ENCODE measurements at regions not wholly inside any gene's neighbourhood (a gene's known extent, or its start where the extent isn't known, plus 50 kb on each side); places are given as distances from the start of the nearest gene placed in this dataset.

GRCh38 chr12:22967171-22967570 is 342.2 kb downstream of the ETNK1 start:
- H3K36me3 ChIP-seq (replicated peaks in 1 of 2; ENCODE audit: insufficient read depth in 1 of 2, low read depth in 2 of 2): no peaks in the 10 kb centered on the region
- no peaks in the 10 kb centered on the region for H3K9me3 ChIP-seq
- no peak overlapping the region for H3K27ac ChIP-seq
- no peak overlapping the region for H3K4me3 ChIP-seq
- TF ChIP-seq POLR2A (IDR thresholded peaks at IDR 0.05): no peak
- TF ChIP-seq, protein P1, sequence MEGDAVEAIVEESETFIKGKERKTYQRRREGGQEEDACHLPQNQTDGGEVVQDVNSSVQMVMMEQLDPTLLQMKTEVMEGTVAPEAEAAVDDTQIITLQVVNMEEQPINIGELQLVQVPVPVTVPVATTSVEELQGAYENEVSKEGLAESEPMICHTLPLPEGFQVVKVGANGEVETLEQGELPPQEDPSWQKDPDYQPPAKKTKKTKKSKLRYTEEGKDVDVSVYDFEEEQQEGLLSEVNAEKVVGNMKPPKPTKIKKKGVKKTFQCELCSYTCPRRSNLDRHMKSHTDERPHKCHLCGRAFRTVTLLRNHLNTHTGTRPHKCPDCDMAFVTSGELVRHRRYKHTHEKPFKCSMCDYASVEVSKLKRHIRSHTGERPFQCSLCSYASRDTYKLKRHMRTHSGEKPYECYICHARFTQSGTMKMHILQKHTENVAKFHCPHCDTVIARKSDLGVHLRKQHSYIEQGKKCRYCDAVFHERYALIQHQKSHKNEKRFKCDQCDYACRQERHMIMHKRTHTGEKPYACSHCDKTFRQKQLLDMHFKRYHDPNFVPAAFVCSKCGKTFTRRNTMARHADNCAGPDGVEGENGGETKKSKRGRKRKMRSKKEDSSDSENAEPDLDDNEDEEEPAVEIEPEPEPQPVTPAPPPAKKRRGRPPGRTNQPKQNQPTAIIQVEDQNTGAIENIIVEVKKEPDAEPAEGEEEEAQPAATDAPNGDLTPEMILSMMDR (IDR thresholded peaks at IDR 0.05): no peak
- DNase-seq (no peak), ATAC-seq (no peak)
- intact Hi-C loops (cut with DNase I): no loop called here
- H3K4me1 ChIP-seq: no peaks in the 10 kb centered on the region
- H3K27me3 ChIP-seq: no peaks in the 10 kb centered on the region

- Histone ChIP-seq H3K9me3 (no peaks in the 10 kb centered on the region), H3K4me3 (no peak overlapping the region), H3K4me1 (no peaks in the 10 kb centered on the region), H3K27ac (no peak overlapping the region), H3K36me3 (replicated peaks in 1 of 2; ENCODE audit: insufficient read depth in 1 of 2, low read depth in 2 of 2) (no peaks in the 10 kb centered on the region), H3K27me3 (no peaks in the 10 kb centered on the region)
- intact Hi-C loops (cut with DNase I): no loop called here
- TF ChIP-seq POLR2A (IDR thresholded peaks at IDR 0.05): no peak
- TF ChIP-seq, protein P1 (IDR thresholded peaks at IDR 0.05): no peak
- 52 to 65% methylated on average over 4 of the region's 4 CpGs for WGBS, 2 donors
- ATAC-seq: no peak
- DNase-seq: no peak
These were observed 344.6 kb downstream of the ETNK1 start for GRCh38 chr12:22969521-22969920.

GRCh38 chr12:22971247-22971646 is 346.3 kb downstream of the ETNK1 start:
- Histone ChIP-seq H3K4me3 (no peak overlapping the region), H3K4me1 (no peaks in the 10 kb centered on the region), H3K9me3 (no peaks in the 10 kb centered on the region), H3K27me3 (no peaks in the 10 kb centered on the region), H3K27ac (no peak overlapping the region), H3K36me3 (replicated peaks in 1 of 2; ENCODE audit: insufficient read depth in 1 of 2, low read depth in 2 of 2) (no peaks in the 10 kb centered on the region)
- 61 to 64% methylated on average over 6 of the region's 6 CpGs for WGBS, 2 donors
- ATAC-seq (no peak), DNase-seq (no peak)
- TF ChIP-seq, protein P1 (IDR thresholded peaks at IDR 0.05): no peak
- TF ChIP-seq POLR2A (IDR thresholded peaks at IDR 0.05): no peak
- intact Hi-C loops (cut with DNase I): no loop called here

GRCh38 chr12:22971701-22972191 is 346.8 kb downstream of the ETNK1 start:
- no peak overlapping the region for H3K27ac ChIP-seq
- no peaks in the 10 kb centered on the region for H3K4me1 ChIP-seq
- TF ChIP-seq, protein P1 (IDR thresholded peaks at IDR 0.05): no peak
- no peak for TF ChIP-seq POLR2A (IDR thresholded peaks at IDR 0.05)
- ATAC-seq (no peak), DNase-seq (no peak)
- H3K27me3 ChIP-seq: no peaks in the 10 kb centered on the region
- no peak overlapping the region for H3K4me3 ChIP-seq
- no peaks in the 10 kb centered on the region for H3K36me3 ChIP-seq (replicated peaks in 1 of 2; ENCODE audit: insufficient read depth in 1 of 2, low read depth in 2 of 2)
- H3K9me3 ChIP-seq: no peaks in the 10 kb centered on the region
- 21 to 30% methylated on average over 12 of the region's 12 CpGs for WGBS, 2 donors
- intact Hi-C loops (cut with DNase I): no loop called here

DNA sequence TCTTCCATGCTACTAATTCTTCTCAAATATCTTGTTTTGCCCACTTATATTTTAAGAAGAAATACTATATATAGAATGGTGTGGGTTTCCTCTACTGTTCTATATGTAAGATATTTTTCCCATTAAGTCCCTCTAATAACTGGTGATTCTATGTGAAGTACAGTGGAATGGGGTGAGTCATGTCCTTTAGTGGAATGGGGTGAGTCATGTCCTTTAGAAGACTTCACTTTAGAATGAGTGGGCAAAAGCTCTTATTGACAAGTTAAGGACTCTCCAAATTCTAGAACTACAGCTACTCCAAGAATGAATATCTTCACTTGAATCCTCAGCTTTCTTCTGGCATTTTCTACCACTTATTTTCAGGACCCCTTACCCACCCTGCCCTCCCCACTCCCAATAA is 349.9 kb downstream of the ETNK1 start:
- Histone ChIP-seq H3K36me3 (replicated peaks in 1 of 2; ENCODE audit: insufficient read depth in 1 of 2, low read depth in 2 of 2) (no peaks in the 10 kb centered on the region), H3K27me3 (no peaks in the 10 kb centered on the region), H3K9me3 (no peaks in the 10 kb centered on the region), H3K4me1 (no peaks in the 10 kb centered on the region), H3K4me3 (no peak overlapping the region), H3K27ac (no peak overlapping the region)
- no peak for DNase-seq
- TF ChIP-seq, protein P1 (IDR thresholded peaks at IDR 0.05): no peak
- TF ChIP-seq POLR2A (IDR thresholded peaks at IDR 0.05): no peak
- no peak for ATAC-seq
- intact Hi-C loops (cut with DNase I): no loop called here
